ENCODE measurements at regions not wholly inside any gene's neighbourhood (a gene's known extent, or its start where the extent isn't known, plus 50 kb on each side); places are given as distances from the start of the nearest gene placed in this dataset.

DNA sequence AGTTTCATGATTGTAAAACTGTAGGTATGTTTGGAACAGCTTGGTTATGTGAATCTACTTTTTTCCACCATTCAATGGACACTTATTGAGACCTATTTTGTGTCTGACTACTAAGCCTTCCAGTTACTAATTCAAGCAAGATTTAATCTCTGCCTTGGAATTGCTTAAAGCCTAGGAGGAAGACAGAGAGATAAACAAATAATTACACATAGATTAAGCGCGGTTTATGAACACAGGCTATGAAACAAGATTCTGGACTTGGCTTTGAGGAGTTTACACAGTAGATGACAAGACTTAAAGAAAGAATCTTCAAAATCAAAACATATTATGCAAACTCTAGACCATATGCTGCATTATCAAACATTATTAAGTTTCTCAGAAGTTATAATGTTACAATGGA is 340.4 kb downstream of the RASEF start:
- no peak for TF ChIP-seq SIN3A (IDR thresholded peaks at IDR 0.05; ENCODE audit: borderline replicate concordance, insufficient read depth, low read length)
- no peak for TF ChIP-seq REST (IDR thresholded peaks at IDR 0.05; ENCODE audit: insufficient read depth in 1 of 2, low read depth in 2 of 2, low read length in 2 of 2)
- no peak for TF ChIP-seq TAF1 (IDR thresholded peaks at IDR 0.05; ENCODE audit: borderline replicate concordance, insufficient read depth, low read length)
- TF ChIP-seq FOXP2 (optimal IDR thresholded peaks at IDR 0.05; ENCODE audit: borderline replicate concordance, extremely low read depth, extremely low read length, insufficient read depth): no peak
- TF ChIP-seq POLR2AphosphoS5 (IDR thresholded peaks at IDR 0.05; ENCODE audit: low read depth, low read length): no peak

GRCh38 chr9:82726424-82727276 is 336.3 kb downstream of the RASEF start:
- no peak for TF ChIP-seq FOXP2 (optimal IDR thresholded peaks at IDR 0.05; ENCODE audit: borderline replicate concordance, extremely low read depth, extremely low read length, insufficient read depth)
- no peak for TF ChIP-seq POLR2AphosphoS5 (IDR thresholded peaks at IDR 0.05; ENCODE audit: low read depth, low read length)
- TF ChIP-seq REST (IDR thresholded peaks at IDR 0.05; ENCODE audit: insufficient read depth in 1 of 2, low read depth in 2 of 2, low read length in 2 of 2): no peak
- no peak for TF ChIP-seq TAF1 (IDR thresholded peaks at IDR 0.05; ENCODE audit: borderline replicate concordance, insufficient read depth, low read length)
- TF ChIP-seq SIN3A (IDR thresholded peaks at IDR 0.05; ENCODE audit: borderline replicate concordance, insufficient read depth, low read length): no peak

DNA sequence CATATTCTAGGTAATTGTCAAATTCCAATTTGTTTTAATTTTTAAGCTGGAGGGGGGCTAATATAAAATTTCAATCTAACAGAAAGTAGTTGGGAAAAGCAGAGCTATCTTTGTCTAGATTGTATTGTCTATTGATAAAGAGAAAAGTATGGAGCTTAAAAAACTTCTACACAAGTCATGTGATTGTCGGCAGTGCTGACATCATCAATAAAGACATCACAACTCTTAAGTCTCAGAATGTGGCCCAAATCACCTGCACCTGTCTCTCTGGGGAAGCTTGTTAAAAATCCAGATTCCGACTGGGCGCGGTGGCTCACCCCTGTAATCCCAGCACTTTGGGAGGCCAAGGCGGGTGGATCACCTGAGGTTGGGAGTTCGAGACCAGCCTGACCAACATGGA is 333.8 kb downstream of the RASEF start:
- no peak for TF ChIP-seq POLR2AphosphoS5 (IDR thresholded peaks at IDR 0.05; ENCODE audit: low read depth, low read length)
- TF ChIP-seq TAF1 (IDR thresholded peaks at IDR 0.05; ENCODE audit: borderline replicate concordance, insufficient read depth, low read length): no peak

- TF ChIP-seq FOXP2 (optimal IDR thresholded peaks at IDR 0.05; ENCODE audit: borderline replicate concordance, extremely low read depth, extremely low read length, insufficient read depth) (no peak), POLR2AphosphoS5 (IDR thresholded peaks at IDR 0.05; ENCODE audit: low read depth, low read length) (no peak), TAF1 (IDR thresholded peaks at IDR 0.05; ENCODE audit: borderline replicate concordance, insufficient read depth, low read length) (no peak), SIN3A (IDR thresholded peaks at IDR 0.05; ENCODE audit: borderline replicate concordance, insufficient read depth, low read length) (no peak), REST (IDR thresholded peaks at IDR 0.05; ENCODE audit: insufficient read depth in 1 of 2, low read depth in 2 of 2, low read length in 2 of 2) (no peak)
Observed at GRCh38 chr9:82729991-82730589, 332.9 kb downstream of the RASEF start.

DNA sequence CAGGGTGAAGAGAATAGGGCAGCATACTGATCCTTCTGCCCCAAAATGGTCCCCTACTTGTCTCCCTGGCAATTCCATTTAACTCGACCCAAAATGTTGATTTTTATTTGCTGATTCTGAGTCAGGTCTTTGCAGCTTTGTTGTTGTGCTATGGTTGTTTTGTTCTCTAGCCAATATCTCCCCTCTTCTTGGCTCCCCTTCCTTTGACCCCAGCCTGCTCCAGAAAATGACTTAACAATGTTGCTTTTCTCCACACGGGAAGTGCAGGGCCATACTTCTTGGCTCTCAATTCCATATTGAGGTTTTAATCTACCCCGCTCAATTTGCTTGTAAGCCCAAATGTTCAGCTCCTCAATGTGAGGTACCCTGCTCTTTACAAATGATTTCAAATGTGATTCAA is 330.0 kb downstream of the RASEF start:
- no peak for TF ChIP-seq SIN3A (IDR thresholded peaks at IDR 0.05; ENCODE audit: borderline replicate concordance, insufficient read depth, low read length)
- no peak for TF ChIP-seq POLR2AphosphoS5 (IDR thresholded peaks at IDR 0.05; ENCODE audit: low read depth, low read length)
- TF ChIP-seq REST (IDR thresholded peaks at IDR 0.05; ENCODE audit: insufficient read depth in 1 of 2, low read depth in 2 of 2, low read length in 2 of 2): no peak
- no peak for TF ChIP-seq FOXP2 (optimal IDR thresholded peaks at IDR 0.05; ENCODE audit: borderline replicate concordance, extremely low read depth, extremely low read length, insufficient read depth)
- no peak for TF ChIP-seq TAF1 (IDR thresholded peaks at IDR 0.05; ENCODE audit: borderline replicate concordance, insufficient read depth, low read length)

Measured in PFSK-1 (cell line).